ENCODE measurements at regions not wholly inside any gene's neighbourhood (a gene's known extent, or its start where the extent isn't known, plus 50 kb on each side); places are given as distances from the start of the nearest gene placed in this dataset.

- H3K27ac ChIP-seq (ENCODE audit: low read depth, low read length), result no peak overlapping the region
- no peaks in the 10 kb centered on the region for H4K20me1 ChIP-seq (ENCODE audit: insufficient read depth, low read length)
- no peaks in the 10 kb centered on the region for H3K9me3 ChIP-seq (ENCODE audit: low read depth, low read length)
- H3K27me3 ChIP-seq (ENCODE audit: insufficient read depth, low read length), result peaks cover 72% of the 10 kb centered on the region
- TF ChIP-seq, protein P1, sequence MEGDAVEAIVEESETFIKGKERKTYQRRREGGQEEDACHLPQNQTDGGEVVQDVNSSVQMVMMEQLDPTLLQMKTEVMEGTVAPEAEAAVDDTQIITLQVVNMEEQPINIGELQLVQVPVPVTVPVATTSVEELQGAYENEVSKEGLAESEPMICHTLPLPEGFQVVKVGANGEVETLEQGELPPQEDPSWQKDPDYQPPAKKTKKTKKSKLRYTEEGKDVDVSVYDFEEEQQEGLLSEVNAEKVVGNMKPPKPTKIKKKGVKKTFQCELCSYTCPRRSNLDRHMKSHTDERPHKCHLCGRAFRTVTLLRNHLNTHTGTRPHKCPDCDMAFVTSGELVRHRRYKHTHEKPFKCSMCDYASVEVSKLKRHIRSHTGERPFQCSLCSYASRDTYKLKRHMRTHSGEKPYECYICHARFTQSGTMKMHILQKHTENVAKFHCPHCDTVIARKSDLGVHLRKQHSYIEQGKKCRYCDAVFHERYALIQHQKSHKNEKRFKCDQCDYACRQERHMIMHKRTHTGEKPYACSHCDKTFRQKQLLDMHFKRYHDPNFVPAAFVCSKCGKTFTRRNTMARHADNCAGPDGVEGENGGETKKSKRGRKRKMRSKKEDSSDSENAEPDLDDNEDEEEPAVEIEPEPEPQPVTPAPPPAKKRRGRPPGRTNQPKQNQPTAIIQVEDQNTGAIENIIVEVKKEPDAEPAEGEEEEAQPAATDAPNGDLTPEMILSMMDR (IDR thresholded peaks at IDR 0.05; ENCODE audit: extremely low read depth, low read depth, low read length), result peak; percentile 90
- H3K36me3 ChIP-seq (ENCODE audit: insufficient read depth, low read length), result no peaks in the 10 kb centered on the region
- peak overlapping the region; percentile 61 for H3K4me2 ChIP-seq (ENCODE audit: insufficient read depth, low read length)
- H3K79me2 ChIP-seq (ENCODE audit: insufficient read depth, low read length), result no peaks in the 10 kb centered on the region
- peaks cover 15% of the 10 kb centered on the region for H3K4me1 ChIP-seq (ENCODE audit: insufficient read depth, low read length)
- H2AFZ ChIP-seq (ENCODE audit: low read length), result peak overlapping the region; percentile 61
- DNase-seq (ENCODE audit: insufficient read length, low spot score, missing footprints), result peak; percentile 90
- H3K4me3 ChIP-seq (ENCODE audit: insufficient read depth, low read length), result peak overlapping the region; percentile 17
Measured at GRCh38 chr14:22386924-22387775, 201.9 kb downstream of the DAD1 start.

- peaks cover 65% of the 10 kb centered on the region for H3K27me3 ChIP-seq (ENCODE audit: insufficient read depth, low read length)
- H3K4me3 ChIP-seq (ENCODE audit: insufficient read depth, low read length), result no peak overlapping the region
- TF ChIP-seq, protein P1 (IDR thresholded peaks at IDR 0.05; ENCODE audit: extremely low read depth, low read depth, low read length), result no peak
- H4K20me1 ChIP-seq (ENCODE audit: insufficient read depth, low read length), result no peaks in the 10 kb centered on the region
- H3K79me2 ChIP-seq (ENCODE audit: insufficient read depth, low read length), result no peaks in the 10 kb centered on the region
- H2AFZ ChIP-seq (ENCODE audit: low read length), result no peak overlapping the region
- DNase-seq (ENCODE audit: insufficient read length, low spot score, missing footprints), result no peak
- H3K27ac ChIP-seq (ENCODE audit: low read depth, low read length), result no peak overlapping the region
- no peaks in the 10 kb centered on the region for H3K9me3 ChIP-seq (ENCODE audit: low read depth, low read length)
- H3K36me3 ChIP-seq (ENCODE audit: insufficient read depth, low read length), result no peaks in the 10 kb centered on the region
- H3K4me1 ChIP-seq (ENCODE audit: insufficient read depth, low read length), result peaks cover 28% of the 10 kb centered on the region
- H3K4me2 ChIP-seq (ENCODE audit: insufficient read depth, low read length), result no peak overlapping the region
Measured at GRCh38 chr14:22384974-22385526, 204.0 kb downstream of the DAD1 start.

GRCh38 chr14:22384167-22384549 is 204.9 kb downstream of the DAD1 start:
- H3K27me3 ChIP-seq (ENCODE audit: insufficient read depth, low read length), result peaks cover 58% of the 10 kb centered on the region
- no peak overlapping the region for H2AFZ ChIP-seq (ENCODE audit: low read length)
- H3K4me3 ChIP-seq (ENCODE audit: insufficient read depth, low read length), result no peak overlapping the region
- no peak overlapping the region for H3K4me2 ChIP-seq (ENCODE audit: insufficient read depth, low read length)
- H4K20me1 ChIP-seq (ENCODE audit: insufficient read depth, low read length), result no peaks in the 10 kb centered on the region
- H3K36me3 ChIP-seq (ENCODE audit: insufficient read depth, low read length), result no peaks in the 10 kb centered on the region
- peaks cover 34% of the 10 kb centered on the region for H3K4me1 ChIP-seq (ENCODE audit: insufficient read depth, low read length)
- H3K9me3 ChIP-seq (ENCODE audit: low read depth, low read length), result no peaks in the 10 kb centered on the region
- H3K27ac ChIP-seq (ENCODE audit: low read depth, low read length), result no peak overlapping the region
- H3K79me2 ChIP-seq (ENCODE audit: insufficient read depth, low read length), result no peaks in the 10 kb centered on the region
- DNase-seq (ENCODE audit: insufficient read length, low spot score, missing footprints), result no peak
- TF ChIP-seq, protein P1 (IDR thresholded peaks at IDR 0.05; ENCODE audit: extremely low read depth, low read depth, low read length), result no peak

DNA sequence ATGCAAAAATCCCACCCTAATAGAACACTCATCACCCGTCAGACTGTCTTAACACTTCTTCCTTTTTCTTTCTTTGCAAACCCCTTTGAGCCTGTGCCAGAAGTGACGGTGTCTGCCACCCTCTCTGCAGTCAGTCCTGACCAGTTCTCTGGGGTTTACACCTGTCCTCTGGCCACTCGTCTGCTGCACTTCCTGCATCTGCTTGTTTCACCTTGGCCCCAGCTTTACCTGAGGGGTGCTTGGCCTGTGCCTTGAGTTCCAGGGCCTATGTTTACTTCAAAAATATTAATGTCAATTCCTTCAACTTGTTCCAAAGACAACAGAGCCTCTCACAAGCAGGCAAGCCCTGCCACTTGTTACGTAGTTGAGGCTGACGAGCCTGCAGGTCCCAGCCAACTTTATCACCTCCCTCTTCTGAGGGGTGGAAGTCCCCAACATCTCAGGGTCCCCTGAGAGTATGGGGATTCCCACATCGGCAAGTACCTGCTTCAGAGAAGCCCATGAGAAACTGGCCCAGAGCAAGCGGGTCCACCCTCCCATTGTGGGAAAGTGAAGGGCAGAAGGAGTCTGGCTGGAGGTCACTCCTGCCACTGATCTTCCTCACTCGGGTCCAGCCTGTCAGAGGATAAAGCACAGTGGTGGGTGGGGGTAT is 205.4 kb downstream of the DAD1 start:
- no peak overlapping the region for H3K4me2 ChIP-seq (ENCODE audit: insufficient read depth, low read length)
- no peak overlapping the region for H3K4me3 ChIP-seq (ENCODE audit: insufficient read depth, low read length)
- no peaks in the 10 kb centered on the region for H3K36me3 ChIP-seq (ENCODE audit: insufficient read depth, low read length)
- H2AFZ ChIP-seq (ENCODE audit: low read length), result no peak overlapping the region
- H4K20me1 ChIP-seq (ENCODE audit: insufficient read depth, low read length), result no peaks in the 10 kb centered on the region
- TF ChIP-seq, protein P1 (IDR thresholded peaks at IDR 0.05; ENCODE audit: extremely low read depth, low read depth, low read length), result no peak
- peaks cover 30% of the 10 kb centered on the region for H3K4me1 ChIP-seq (ENCODE audit: insufficient read depth, low read length)
- H3K79me2 ChIP-seq (ENCODE audit: insufficient read depth, low read length), result no peaks in the 10 kb centered on the region
- H3K27me3 ChIP-seq (ENCODE audit: insufficient read depth, low read length), result peaks cover 58% of the 10 kb centered on the region
- H3K27ac ChIP-seq (ENCODE audit: low read depth, low read length), result no peak overlapping the region
- no peaks in the 10 kb centered on the region for H3K9me3 ChIP-seq (ENCODE audit: low read depth, low read length)
- no peak for DNase-seq (ENCODE audit: insufficient read length, low spot score, missing footprints)

All from osteoblast (primary cell).